Subcutaneous abdominal adipose tissue (tissue), 5 donors: ENCODE measurements at regions not wholly inside any gene's neighbourhood (a gene's known extent, or its start where the extent isn't known, plus 50 kb on each side); places are given as distances from the start of the nearest gene placed in this dataset.

Experiments used
- H3K27ac ChIP-seq: one replicate; pipeline ENCODE4 v1.7.0; 2013; ENCODE audit warnings: low read depth, mild to moderate bottlenecking, inconsistent platforms, low read length, moderate library complexity
- H3K27me3 ChIP-seq, 5 donors: one replicate each; pipeline ENCODE4 v1.7.0; 2013; ENCODE audit warnings: low read length in 5 of 5, inconsistent platforms in 1 of 5; ENCODE audit not compliant: control insufficient read depth in 5 of 5, insufficient read depth in 4 of 5
- H3K36me3 ChIP-seq, 5 donors: one replicate each; pipeline ENCODE4 v1.7.0; 2013; ENCODE audit warnings: low read length in 5 of 5; ENCODE audit not compliant: control insufficient read depth in 5 of 5, insufficient read depth in 5 of 5
- H3K4me1 ChIP-seq, 5 donors: one replicate each; pipeline ENCODE4 v1.7.0; 2013; ENCODE audit warnings: low read length in 5 of 5, mild to moderate bottlenecking in 3 of 5, moderate library complexity in 1 of 5; ENCODE audit not compliant: control insufficient read depth in 5 of 5, insufficient read depth in 5 of 5
- H3K4me3 ChIP-seq, 5 donors: one replicate each; pipeline ENCODE4 v1.7.0; 2013; ENCODE audit warnings: low read length in 5 of 5, low read depth in 1 of 5
- H3K9ac ChIP-seq, 5 donors: one replicate each; pipeline ENCODE4 v1.7.0; 2013; ENCODE audit warnings: low read length in 5 of 5, mild to moderate bottlenecking in 4 of 5, moderate library complexity in 3 of 5
- H3K9me3 ChIP-seq, 5 donors: one replicate each; pipeline ENCODE4 v1.7.0; 2013; ENCODE audit warnings: low read length in 5 of 5; ENCODE audit not compliant: control insufficient read depth in 5 of 5
- donor health status: healthy.
- donor health status: healthy.
- donor health status: healthy.
- donor health status: healthy.
- donor health status: healthy.

- H3K9ac ChIP-seq: no peak overlapping the region
- peaks cover 0 to 5% (median 0%) of the 10 kb centered on the region in 5 donors for H3K9me3 ChIP-seq
- peaks cover 0 to 29% (median 23%) of the 10 kb centered on the region in 5 donors for H3K27me3 ChIP-seq
These were observed 116.0 kb upstream of the LHX5 start for GRCh38 chr12:113587720-113588119.

DNA sequence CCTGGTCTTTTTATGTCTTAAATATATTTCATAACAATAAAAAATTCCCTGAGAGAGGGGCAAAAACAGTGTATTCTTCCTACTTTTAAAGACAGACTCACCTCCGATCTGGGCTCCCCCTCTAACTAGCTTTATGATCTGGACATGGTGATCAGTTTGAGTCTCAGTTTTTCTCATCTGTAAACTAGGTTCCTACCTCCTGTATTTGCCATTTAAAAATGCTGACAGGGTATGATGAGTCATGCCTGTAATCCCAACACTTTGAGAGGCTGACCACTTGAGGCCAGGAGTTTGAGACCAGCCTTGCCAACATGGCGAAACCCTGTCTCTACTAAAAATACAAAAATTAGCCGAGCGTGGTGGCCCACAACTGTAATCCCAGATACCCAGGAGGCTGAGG lies 114.8 kb upstream of the LHX5 start:
- Histone ChIP-seq H3K27ac (no peak overlapping the region), H3K36me3 (no peaks in the 10 kb centered on the region), H3K9ac (no peak overlapping the region), H3K4me3 (no peak overlapping the region), H3K4me1 (no peaks in the 10 kb centered on the region), H3K9me3 (peaks cover 0 to 12% (median 8%) of the 10 kb centered on the region in 5 donors), H3K27me3 (peaks cover 0 to 23% (median 19%) of the 10 kb centered on the region in 5 donors)

More at GRCh38 chr12:113587720-113588119, 116.0 kb upstream of the LHX5 start:
- Histone ChIP-seq H3K27ac (no peak overlapping the region), H3K36me3 (no peaks in the 10 kb centered on the region), H3K4me1 (peaks cover 0 to 3% (median 0%) of the 10 kb centered on the region in 5 donors), H3K4me3 (no peak overlapping the region)

DNA sequence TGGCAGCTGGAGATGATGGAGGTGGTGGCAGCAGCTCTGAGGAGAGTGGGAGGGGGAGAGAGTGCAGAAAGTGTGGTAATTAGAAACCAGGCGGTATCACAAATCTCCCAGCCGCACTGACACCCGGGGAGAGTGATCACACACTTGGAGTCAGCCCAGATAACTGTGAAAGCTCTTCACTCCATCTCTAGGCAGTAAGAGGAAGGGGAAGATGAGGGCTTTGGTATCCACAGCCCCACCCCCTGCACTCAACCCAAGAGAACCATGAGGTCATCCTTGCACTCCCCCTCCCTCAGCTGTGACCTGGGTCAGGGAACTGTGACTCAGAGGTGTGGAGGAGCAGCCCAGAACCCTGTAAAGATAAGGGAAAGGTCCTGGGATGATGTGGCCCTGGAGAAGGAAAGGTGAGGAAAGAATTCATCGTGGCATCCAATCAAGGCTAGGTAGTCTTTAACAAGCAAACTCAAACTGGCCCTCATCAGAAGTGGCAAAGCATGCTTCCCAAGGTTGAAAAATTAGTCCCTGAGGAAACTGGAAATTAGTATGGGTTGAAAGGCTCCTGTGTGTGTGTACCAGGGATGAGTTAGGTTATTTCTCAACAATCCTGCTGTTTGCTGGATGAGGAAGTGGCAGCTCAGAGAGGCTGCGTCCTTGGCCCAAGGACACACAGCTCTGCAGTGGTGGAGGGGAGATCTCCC lies 111.0 kb upstream of the LHX5 start:
- no peak overlapping the region for H3K27ac ChIP-seq
- H3K27me3 ChIP-seq: peaks cover under 1 to 18% (median 11%) of the 10 kb centered on the region in 5 donors
- no peak overlapping the region for H3K9ac ChIP-seq
- peaks cover 4 to 21% (median 16%) of the 10 kb centered on the region in 5 donors for H3K9me3 ChIP-seq
- H3K36me3 ChIP-seq: no peaks in the 10 kb centered on the region
- H3K4me3 ChIP-seq: no peak overlapping the region
- H3K4me1 ChIP-seq: no peaks in the 10 kb centered on the region

GRCh38 chr12:113581342-113581741 lies 109.7 kb upstream of the LHX5 start:
- H3K27me3 ChIP-seq: peaks cover 8 to 22% (median 17%) of the 10 kb centered on the region in 5 donors
- H3K36me3 ChIP-seq: no peaks in the 10 kb centered on the region
- no peak overlapping the region for H3K9ac ChIP-seq
- H3K4me3 ChIP-seq: no peak overlapping the region
- no peak overlapping the region for H3K27ac ChIP-seq
- no peaks in the 10 kb centered on the region for H3K4me1 ChIP-seq
- peaks cover 4 to 21% (median 15%) of the 10 kb centered on the region in 5 donors for H3K9me3 ChIP-seq

- no peaks in the 10 kb centered on the region for H3K4me1 ChIP-seq
- H3K9me3 ChIP-seq: peaks cover 4 to 21% (median 15%) of the 10 kb centered on the region in 5 donors
- no peak overlapping the region for H3K9ac ChIP-seq
- peaks cover 11 to 24% (median 21%) of the 10 kb centered on the region in 5 donors for H3K27me3 ChIP-seq
- H3K36me3 ChIP-seq: no peaks in the 10 kb centered on the region
- no peak overlapping the region for H3K27ac ChIP-seq
- no peak overlapping the region for H3K4me3 ChIP-seq
These were observed 108.8 kb upstream of the LHX5 start for GRCh38 chr12:113580437-113580836.

GRCh38 chr12:113577464-113578129 lies 105.9 kb upstream of the LHX5 start:
- Histone ChIP-seq H3K9me3 (peaks cover 4 to 23% (median 15%) of the 10 kb centered on the region in 5 donors), H3K27ac (no peak overlapping the region), H3K27me3 (peaks cover 15 to 27% (median 26%) of the 10 kb centered on the region in 5 donors), H3K9ac (no peak overlapping the region), H3K36me3 (no peaks in the 10 kb centered on the region), H3K4me3 (no peak overlapping the region), H3K4me1 (no peaks in the 10 kb centered on the region)

- H3K4me1 ChIP-seq: no peaks in the 10 kb centered on the region
- H3K36me3 ChIP-seq: no peaks in the 10 kb centered on the region
- peaks cover 0 to 7% (median 4%) of the 10 kb centered on the region in 5 donors for H3K9me3 ChIP-seq
- H3K9ac ChIP-seq: no peak overlapping the region
- peaks cover 15 to 24% (median 22%) of the 10 kb centered on the region in 5 donors for H3K27me3 ChIP-seq
- H3K4me3 ChIP-seq: no peak overlapping the region
- H3K27ac ChIP-seq: no peak overlapping the region
These were observed 103.7 kb upstream of the LHX5 start for GRCh38 chr12:113575386-113575785.

- H3K27ac ChIP-seq: no peak overlapping the region
- H3K27me3 ChIP-seq: peaks cover 20 to 27% (median 25%) of the 10 kb centered on the region in 5 donors
- H3K36me3 ChIP-seq: no peaks in the 10 kb centered on the region
- peaks cover 0 to 4% (median 2%) of the 10 kb centered on the region in 5 donors for H3K9me3 ChIP-seq
- H3K4me1 ChIP-seq: no peaks in the 10 kb centered on the region
- no peak overlapping the region for H3K9ac ChIP-seq
- H3K4me3 ChIP-seq: no peak overlapping the region
These were observed 101.5 kb upstream of the LHX5 start for GRCh38 chr12:113573148-113573547.

DNA sequence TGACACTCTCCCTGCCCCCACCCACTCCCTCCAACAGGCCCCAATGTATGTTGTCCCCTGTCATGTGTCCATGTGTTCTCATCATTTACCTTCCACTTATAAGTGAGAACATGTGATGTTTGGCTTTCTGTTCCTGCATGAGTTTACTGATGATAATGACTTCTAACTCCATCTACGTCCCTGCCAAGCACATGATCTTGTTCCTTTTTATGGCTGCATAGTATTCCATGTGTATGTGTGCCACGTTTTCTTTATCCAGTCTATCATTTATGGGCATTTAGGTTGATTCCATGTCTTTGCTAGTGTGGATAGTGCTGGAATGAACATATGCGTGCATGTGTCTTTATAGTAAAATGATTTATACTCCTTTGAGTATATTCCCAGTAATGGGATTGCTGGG lies 100.0 kb upstream of the LHX5 start:
- Histone ChIP-seq H3K4me1 (no peaks in the 10 kb centered on the region), H3K27me3 (peaks cover 11 to 25% (median 18%) of the 10 kb centered on the region in 5 donors), H3K4me3 (no peak overlapping the region), H3K9ac (no peak overlapping the region), H3K36me3 (no peaks in the 10 kb centered on the region), H3K9me3 (peaks cover 0 to 4% (median 2%) of the 10 kb centered on the region in 5 donors), H3K27ac (no peak overlapping the region)

DNA sequence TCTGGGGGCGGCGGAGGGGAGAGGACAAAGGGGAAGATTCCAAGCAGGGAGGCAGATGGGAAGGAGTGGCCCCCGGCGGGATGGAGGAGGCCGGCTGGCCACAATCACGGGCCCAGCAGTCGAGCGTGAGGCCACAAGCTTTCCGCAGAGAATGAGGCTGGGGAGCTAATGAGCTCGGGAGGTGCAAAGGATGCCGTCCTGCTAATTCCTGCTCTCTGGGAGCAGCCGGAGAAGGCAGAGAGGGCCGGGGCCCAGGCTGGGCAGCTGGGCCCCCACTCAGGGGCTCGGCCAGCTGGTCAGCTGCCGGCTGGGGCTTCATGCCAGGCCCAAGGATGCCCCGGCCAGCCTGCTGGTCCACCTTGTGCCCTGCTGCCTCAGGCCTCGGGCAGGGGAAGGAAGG lies 98.1 kb upstream of the LHX5 start:
- Histone ChIP-seq H3K4me3 (no peak overlapping the region), H3K27ac (no peak overlapping the region), H3K9ac (no peak overlapping the region), H3K9me3 (peaks cover 0 to 4% (median 2%) of the 10 kb centered on the region in 5 donors), H3K4me1 (no peaks in the 10 kb centered on the region), H3K27me3 (peaks cover 3 to 17% (median 6%) of the 10 kb centered on the region in 5 donors), H3K36me3 (no peaks in the 10 kb centered on the region)
